ENCODE measurements at regions not wholly inside any gene's neighbourhood (a gene's known extent, or its start where the extent isn't known, plus 50 kb on each side); places are given as distances from the start of the nearest gene placed in this dataset.

DNA sequence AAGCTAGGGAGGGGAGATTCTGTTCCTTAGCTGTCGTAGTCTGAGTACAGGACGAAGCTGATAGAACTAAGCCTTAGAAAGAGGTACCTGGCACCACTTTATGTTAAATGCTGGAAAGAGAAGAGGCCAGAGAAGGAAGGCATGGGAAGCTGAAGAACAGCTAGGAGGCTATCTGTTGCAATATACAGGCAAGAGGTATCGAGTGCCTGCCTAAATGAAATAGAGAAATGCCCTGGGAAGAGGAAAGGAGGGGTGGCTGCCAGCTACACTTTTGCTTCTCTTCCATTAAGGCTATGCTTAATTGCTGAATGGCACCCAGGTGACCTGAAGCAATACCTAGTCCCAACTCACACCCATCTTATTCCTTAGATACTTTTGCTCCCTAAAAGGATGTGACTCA lies 380.4 kb upstream of the FGF13 start:
- no peak for TF ChIP-seq POLR2A (IDR thresholded peaks at IDR 0.05)
- TF ChIP-seq, protein P1, sequence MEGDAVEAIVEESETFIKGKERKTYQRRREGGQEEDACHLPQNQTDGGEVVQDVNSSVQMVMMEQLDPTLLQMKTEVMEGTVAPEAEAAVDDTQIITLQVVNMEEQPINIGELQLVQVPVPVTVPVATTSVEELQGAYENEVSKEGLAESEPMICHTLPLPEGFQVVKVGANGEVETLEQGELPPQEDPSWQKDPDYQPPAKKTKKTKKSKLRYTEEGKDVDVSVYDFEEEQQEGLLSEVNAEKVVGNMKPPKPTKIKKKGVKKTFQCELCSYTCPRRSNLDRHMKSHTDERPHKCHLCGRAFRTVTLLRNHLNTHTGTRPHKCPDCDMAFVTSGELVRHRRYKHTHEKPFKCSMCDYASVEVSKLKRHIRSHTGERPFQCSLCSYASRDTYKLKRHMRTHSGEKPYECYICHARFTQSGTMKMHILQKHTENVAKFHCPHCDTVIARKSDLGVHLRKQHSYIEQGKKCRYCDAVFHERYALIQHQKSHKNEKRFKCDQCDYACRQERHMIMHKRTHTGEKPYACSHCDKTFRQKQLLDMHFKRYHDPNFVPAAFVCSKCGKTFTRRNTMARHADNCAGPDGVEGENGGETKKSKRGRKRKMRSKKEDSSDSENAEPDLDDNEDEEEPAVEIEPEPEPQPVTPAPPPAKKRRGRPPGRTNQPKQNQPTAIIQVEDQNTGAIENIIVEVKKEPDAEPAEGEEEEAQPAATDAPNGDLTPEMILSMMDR (IDR thresholded peaks at IDR 0.05 in 4 of 5, conservative IDR thresholded peaks at IDR 0.05 in 1 of 5), result no peak
